ENCODE measurements at regions not wholly inside any gene's neighbourhood (a gene's known extent, or its start where the extent isn't known, plus 50 kb on each side); places are given as distances from the start of the nearest gene placed in this dataset.
"Not testable (repeated sequence)": the region's sequence is repeated elsewhere in the genome, so short reads cannot be mapped to it uniquely, and the experiment has no call there.

DNA sequence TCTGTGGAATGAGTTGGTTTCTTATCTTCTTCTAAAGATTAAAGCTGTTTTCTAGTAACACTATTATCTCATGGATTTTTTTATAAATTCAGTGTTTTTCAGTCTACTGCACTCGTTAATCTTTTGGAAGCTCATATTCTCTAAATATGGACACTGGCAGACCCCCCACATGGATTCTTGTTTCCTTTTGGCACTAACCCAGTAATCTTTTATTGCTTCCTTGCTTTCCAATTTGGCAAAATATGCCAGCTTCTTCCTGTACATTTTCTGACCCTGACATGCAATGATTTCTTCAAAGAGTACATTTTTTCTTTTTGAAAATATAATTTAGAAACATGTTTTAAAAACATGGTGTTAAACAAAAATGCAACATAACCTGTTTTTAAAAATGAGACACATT lies 474.2 kb upstream of the FTMT start:
- no peak for FAIRE-seq

DNA sequence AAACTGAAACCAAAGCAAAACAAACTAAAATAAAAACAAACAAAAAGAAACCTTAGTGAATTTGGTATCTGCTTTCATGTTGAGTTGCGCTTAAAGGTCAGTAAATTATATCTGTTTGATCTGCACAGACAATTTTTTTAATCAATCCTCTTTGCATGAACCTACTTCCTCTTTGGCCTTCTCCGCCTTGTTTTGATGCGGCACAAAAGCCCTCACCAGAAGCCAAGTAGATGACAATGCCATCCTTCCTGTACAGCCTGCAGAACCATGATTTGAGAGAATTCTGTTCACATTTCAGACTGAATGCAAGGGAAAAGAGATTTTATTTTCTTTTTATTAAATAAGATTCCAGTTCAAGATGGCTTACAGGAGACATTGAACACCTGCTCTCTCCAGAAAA lies 473.6 kb upstream of the FTMT start:
- no peak for FAIRE-seq

DNA sequence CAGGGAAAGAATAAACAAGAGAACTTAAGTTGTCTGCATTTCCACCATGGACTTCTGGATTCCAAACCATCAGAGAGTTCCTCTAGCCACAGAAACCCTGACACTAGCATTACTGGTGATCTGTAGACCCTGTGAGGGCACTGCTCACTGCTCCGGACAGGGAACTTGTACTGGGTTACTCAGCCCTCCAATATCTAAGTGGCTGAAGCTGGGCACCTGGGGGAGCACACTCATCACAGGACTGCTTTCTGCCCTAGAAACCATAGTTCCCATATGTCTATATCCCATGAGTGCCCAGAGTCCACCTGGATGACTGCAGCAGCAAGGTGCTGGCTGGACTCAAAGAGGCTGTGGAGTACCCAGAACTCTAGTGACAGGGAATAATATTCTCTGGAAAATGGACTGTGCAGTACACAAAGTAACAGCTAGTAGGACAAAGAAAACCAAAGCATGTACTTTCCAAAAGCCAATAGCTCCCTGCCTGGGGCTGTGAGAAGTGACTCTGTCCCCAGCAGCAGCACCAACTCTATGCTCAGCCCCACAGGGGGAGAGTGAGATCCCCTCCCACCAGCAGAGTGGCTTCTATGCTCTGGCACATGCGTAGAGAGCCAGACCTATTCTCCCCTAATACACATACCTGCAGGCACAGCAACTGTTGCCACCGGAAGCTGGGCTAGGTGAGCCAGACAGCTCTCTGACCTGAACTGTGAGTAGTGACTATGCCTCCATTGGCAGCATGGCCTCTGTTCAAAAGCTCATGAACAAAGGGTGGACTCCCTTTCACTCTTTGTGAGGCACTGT lies 472.9 kb upstream of the FTMT start:
- FAIRE-seq: no peak

DNA sequence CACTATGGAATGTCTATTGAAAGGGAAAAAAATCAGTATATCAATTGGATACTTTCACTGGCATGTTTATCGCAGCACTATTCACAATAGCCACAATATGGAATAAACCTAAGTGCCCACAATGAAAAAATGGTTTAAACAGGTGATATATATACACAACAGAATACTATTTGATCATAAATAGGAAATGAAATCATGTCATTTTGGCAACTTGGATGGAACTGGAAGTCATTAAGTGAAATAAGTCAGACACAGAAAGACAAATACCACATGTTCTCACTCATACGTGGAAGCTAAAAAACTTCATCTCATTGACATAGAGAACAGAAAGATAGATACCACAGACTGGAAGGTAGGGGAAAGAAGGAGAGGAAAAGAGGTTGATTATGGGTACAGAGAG lies 471.6 kb upstream of the FTMT start:
- FAIRE-seq: no peak

DNA sequence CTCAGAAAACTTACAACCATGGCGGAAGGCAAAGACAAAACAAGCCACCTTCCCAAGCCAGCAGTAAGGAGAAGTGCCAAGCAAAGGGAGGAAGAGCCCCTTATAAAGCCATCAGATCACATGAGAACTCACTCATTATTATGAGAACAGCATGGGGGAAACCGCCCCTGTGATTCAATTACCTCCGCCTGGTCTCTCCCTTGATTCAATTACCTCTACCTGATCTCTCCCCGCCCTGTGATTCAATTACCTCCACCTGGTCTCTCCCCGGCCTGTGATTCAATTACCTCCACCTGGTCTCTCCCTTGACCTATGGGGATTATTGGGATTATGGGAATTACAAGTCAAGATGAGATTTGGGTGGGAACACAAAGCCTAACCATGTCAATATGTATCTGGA lies 467.3 kb upstream of the FTMT start:
- no peak for FAIRE-seq

DNA sequence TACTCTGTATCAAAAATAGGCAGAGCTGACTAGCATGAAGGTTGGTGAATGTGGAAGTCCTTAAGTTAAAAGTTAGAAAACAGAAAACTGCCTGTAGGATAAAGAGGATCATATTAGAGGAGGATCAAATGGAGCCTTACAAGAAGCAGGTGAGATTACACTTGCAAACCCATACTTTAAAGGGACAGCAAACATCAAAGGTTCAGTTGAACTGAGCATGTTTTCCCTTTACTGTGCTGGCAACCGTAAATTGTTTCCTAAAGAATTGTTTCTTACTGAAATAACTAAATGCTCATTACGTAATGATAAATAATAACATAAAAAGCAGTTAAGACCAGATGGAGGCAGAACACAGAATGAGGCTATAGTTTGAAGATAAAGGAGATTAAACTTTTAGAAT lies 465.3 kb upstream of the FTMT start:
- no peak for FAIRE-seq

DNA sequence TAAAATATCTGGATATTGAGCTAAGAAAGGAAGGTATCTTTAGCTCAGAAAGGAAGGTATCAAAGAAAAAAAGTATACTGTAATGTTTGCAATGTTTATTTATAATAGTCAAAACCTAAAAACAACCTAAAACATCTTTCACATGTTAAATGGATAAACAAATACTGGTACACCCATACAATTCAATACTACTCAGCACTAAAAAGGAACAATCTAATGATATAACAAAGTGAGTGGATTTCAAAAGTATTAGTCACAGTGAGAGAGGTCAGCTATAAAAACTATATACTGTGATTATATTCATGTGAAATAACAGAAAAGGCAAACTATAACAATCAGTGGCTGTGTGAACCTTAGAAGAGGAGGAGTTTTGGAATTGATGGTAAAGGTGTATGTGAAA lies 455.0 kb upstream of the FTMT start:
- no peak for FAIRE-seq

DNA sequence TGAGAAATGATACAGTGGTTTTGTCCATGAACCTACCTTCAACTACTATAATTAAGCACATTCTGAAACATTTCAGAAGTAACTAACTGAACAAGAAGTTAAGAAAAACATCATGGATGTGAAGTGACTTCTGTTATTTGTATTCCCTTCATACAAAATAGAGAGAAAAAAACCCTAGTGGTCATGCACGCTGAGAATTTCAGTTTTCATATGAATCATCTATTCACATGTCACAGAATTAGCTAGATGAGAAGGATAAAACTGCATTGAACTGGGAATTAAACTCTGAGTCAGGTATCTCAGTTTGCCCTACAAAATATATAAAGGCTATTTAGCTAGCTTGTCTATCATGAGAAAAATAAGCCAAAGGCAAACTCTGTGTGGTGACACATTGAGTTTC lies 451.8 kb upstream of the FTMT start:
- FAIRE-seq: no peak

DNA sequence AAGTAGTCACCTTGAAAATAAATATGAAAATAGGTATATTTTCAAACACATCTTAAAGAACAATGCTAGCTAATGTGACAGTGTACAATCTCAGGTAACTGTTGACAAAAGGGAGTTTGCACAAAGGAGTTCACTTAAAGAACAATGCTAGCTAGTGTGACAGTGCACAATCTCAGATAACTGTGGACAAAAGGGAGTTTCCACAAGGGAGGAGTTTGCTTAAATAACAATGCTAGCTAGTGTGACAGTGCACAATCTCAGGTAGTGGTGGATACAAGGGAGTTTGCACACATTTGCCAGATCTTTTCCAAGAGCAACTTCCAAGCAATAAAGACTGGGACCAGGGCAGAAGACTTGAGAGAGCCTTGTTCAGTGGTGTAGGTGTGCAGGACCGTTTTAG lies 442.9 kb upstream of the FTMT start:
- FAIRE-seq: no peak

DNA sequence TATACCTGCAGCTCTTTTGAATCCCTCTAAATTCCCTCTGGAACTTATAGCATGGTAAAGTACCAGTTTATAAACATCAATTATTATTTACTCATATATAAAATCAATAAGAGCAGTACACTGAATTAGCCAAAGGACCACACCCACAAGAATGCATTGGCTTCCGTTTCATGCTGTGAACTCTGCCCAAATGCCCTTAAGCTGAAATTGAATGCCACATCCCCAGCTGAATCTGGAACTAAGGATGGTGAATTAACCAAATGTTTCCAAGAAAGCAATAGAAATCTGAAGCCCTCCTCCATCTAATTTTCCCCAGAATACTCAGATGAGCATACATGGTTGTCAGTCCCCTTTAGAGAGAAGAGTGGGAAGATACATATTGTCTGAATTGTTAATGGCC lies 436.4 kb upstream of the FTMT start:
- no peak for FAIRE-seq

DNA sequence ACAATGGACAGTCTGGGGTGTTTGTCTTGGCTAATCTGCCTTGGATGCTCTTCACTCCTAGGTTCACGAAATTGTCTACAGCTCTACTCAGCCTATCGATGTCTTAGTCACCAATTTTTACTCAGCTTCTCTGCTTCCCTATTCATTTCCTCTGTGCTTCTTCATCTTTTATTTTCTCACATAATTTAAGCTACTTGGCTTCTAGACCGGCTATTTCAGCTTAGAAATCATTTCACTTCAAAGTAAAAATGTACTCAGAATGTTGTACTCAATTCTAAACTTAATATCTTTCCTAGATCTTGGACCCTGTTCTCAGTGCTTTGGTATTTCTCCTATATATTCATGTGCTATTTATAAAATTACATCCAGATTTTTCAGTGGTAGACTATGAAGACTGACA lies 430.0 kb upstream of the FTMT start:
- no peak for FAIRE-seq

DNA sequence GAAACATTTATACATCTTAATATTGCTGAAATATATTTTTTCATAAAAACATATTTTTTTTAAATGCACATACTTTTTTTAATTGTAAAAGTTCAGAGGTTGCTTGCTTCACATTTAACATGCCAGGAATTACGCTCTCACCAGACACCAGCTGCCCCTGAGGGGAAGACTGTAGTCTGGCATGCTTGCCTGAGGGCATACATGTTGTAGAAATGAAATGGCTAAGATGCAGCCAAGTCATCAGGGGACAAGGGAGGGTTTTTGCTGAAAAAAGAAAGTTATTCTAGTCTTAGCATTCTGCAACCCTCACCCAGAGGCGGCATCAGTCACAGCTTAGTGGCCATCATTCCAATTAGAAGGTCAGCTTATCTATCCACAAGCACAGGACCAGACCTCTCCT lies 426.7 kb upstream of the FTMT start:
- FAIRE-seq: no peak

DNA sequence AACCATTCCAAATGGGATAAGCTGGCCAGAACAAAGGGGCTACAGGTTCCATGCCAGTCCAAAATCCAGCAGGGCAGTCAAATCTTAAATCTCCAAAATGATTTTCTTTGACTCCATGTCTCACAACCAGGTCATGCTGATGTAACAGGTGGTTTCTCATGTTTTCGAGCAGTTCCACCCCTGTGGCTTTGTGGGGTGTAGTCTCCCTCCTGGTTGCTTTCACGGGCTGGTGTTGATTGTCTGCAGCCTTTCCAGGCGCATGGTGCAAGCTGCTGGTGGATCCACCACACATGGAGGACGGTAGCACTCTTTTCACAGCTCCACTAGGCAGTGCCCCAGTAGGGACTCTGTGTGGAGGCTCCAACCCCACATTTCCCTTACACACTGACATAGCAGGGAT lies 425.5 kb upstream of the FTMT start:
- FAIRE-seq: no peak

DNA sequence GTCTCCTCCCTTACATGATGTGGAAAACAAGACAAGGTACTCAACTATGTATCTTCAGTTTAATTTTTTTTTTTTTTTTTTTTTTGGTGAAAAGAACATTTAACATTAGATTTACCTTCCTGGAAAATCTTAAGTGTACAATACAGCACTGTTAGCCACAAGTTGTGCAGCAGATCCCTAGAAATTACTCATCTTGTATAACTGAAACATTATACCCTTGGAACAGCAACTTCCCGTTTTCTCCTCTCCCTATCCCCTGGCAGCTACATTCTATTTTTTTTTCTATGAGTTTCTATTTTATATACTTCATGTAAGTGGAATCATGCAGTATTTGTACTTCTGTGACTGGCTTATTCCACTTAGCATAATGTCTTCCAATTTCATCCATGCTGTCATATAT lies 421.9 kb upstream of the FTMT start:
- FAIRE-seq: no peak

DNA sequence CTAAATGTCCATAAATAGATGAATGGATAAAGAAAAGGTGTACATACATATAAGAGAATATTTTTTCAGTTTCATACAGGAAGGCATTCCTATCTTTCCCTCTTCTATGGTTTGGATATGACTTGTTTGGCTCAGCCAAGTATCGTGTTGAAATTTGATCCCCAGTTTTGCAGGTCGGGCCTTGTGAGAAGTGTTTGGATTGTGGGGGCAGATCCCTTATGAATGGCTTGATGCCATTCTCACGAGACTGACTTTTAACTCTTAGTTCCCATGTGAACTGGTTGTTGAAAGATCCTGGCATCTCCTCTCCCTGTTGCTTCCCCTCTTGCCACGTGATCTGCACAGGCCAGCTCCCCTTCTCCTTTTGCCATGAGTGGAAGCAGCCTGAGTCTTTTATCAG lies 421.1 kb upstream of the FTMT start:
- FAIRE-seq: no peak

DNA sequence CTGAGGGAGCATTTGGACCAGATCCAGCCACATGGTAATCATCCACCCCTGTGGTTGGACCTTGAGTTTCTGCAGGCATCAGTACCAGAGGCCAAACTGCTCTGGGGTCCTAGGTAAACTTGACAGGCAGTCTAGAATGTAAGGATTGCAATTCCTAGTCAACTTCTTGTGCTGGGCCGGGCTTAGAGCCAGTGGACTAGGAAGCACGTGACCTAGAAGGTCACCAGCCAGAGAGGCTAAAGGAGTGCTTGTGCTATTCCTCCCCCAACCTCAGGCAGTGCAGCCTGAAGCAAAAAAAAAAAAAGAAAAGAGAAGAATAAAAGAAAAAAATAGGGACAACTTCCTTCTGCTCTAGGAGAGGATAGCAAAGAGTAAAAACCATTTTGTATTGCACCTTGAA lies 406.2 kb upstream of the FTMT start:
- FAIRE-seq: no peak

DNA sequence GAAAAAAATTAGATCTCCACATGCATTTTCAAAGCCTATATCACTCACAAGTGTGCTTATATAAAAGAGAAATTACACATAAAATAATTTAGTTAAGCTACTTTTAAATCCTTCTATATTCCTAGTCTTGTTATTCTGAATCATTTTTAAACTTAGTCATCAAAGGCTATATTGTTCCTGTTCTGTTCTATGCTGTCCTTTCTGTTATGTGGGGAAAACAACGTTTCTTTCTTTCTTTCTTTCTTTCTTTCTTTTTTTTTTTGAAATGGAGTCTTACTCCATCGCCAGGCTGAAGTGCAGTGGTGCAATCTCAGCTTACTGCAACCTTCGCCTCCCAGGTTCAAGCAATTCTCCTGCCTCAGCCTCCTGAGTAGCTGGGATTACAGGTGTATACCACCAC lies 389.2 kb upstream of the FTMT start:
- FAIRE-seq: no peak

DNA sequence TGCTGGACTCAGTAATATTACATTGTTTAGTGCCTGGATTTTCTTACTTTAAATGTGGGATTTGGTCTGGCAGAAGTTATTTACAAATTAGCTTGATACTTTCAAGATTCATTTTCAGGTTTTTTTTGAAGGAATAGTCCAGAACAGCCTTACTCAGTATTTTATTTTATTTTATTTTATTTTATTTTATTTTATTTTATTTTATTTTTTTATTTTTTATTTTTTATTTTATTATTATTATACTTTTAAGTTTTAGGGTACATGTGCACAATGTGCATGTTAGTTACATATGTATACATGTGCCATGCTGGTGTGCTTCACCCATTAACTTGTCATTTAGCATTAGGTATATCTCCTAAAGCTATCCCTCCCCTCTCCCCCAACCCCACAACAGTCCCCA lies 380.5 kb upstream of the FTMT start:
- FAIRE-seq: not testable (repeated sequence)

DNA sequence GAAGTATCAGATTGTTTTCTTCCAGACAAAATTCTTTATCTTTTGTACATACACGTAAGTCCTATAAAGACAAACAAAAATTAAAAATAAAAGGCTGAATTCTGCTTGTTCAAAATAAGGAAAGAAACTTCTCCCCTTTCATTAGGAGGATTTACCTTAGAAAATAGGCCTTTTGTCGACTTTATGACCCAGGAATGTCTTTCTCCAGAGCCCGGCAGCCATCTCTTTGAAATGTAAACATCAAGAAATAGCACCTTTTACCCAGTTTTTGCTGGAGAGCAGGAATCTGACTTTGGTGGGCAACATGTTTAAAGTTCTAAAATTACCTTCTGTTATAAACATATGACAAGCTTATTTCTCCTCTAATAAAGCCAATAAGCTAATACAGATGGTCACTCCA lies 373.0 kb upstream of the FTMT start:
- no peak for FAIRE-seq

DNA sequence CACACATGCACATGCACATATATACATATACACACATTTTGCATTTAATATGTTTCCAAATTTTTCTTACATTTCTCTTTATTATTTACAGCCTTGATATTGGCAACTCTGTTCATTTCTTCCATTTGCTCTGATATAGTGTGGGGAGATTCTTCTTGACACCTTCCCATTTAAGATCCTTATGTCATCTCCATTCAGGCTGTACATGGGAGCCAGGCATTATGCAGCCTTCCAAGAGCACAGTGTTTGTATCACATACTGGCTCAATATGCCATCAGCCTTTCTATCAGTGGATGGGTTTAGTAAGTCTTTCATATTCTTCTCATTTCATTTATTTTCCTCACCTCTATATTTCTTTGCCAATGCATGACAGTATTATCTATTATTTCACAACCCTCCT lies 372.3 kb upstream of the FTMT start:
- no peak for FAIRE-seq

DNA sequence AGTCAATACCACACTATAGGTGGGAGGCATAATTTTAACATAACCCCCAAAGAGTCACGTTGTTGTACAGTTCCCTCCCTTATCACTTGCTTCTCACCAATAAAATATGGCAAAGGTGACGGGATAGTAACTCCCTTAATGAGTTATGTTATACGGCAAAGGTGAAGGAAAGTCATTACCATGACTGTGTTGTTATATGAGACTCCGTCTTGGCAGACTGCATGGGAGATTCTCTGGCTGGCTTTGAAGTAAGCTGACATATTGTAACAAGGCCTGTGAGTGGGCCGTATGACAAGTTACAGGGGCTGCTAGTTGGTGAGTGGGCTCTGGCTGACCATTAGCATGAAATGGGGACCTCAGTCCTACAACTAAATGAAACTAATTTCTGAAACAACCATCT lies 366.4 kb upstream of the FTMT start:
- no peak for FAIRE-seq

DNA sequence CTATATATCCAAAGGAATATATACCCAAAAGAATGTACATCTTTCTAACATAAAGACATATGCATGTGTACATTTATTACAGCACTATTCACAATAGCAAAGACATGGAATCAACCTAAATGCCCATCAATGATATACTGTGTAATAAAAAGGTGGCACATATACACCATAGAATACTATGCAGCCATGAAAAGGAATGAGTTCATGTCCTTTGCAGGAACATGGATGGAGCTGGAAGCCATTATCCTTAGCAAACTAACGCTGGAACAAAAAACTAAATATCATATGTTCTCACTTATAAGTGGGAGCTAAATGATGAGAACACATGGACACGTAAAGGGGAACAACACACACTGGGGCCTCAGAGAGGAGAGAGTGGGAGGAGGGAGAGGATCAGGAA lies 365.7 kb upstream of the FTMT start:
- FAIRE-seq: not testable (repeated sequence)

DNA sequence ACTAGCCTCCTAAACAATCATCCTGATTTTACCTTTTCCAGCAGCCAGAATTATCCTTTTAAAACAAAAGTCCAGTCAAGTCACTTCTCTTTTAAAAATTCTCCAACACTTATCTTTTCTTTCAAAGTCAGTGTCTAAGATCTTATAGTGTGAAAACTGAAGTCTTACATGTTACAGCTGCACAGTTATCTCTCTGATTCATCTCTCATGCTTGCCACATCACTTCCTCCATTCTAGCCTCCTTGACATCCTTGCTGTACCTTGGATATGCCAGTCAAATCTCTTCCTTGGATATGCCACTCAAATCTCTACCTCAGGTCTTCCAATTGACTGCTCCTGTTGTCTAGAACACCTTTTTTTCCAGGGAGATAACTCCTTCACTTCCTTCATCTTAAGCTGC lies 361.7 kb upstream of the FTMT start:
- FAIRE-seq: no peak

DNA sequence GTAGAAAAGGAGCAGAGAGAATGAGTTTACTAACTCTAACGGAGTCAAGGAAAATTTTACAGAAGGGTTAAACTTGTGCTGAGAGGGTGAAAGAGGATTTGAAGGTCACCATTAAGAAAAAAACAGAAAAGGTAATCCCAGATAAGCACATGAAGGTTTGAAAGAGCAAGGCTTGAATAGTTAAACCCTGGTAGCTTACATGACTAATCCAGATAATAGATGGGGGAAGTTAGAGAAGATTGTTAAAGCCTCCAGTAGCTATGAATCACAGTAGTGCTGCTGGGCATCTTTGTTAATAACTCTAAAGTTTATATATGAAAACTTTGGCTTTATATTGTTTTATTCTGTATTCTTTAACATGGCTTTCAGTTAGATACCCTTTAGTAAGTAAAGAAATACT lies 354.5 kb upstream of the FTMT start:
- no peak for FAIRE-seq

DNA sequence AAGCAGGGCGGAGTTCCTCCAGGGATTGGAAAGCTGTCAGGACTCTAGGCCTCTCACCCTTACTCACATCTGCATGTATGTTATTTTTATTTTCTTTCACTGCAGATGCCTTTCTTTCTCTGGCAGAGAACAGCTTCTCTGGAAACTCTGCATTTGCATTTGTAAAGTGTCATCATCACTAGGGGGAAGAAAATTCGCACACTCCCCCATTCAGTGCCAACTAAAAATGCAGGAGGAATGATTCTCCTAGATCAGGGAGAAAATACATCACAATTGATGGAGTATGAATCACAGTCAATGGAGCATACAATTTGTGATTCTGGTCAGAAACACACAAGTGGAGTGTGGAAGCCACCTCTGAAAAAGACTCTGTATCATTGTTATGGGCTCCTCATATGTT lies 351.4 kb upstream of the FTMT start:
- FAIRE-seq: no peak
